ENCODE measurements at regions not wholly inside any gene's neighbourhood (a gene's known extent, or its start where the extent isn't known, plus 50 kb on each side); places are given as distances from the start of the nearest gene placed in this dataset.
"Not testable (repeated sequence)": the region's sequence is repeated elsewhere in the genome, so short reads cannot be mapped to it uniquely, and the experiment has no call there.

- DNase-seq: no peak
Measured at GRCh38 chr14:96688629-96689028, 108.6 kb upstream of the VRK1 start.

- no peak for DNase-seq
Measured at GRCh38 chr14:96690713-96691383, 106.3 kb upstream of the VRK1 start.

- DNase-seq: no peak
Measured at GRCh38 chr14:96693252-96693820, 103.8 kb upstream of the VRK1 start.

- no peak for DNase-seq
Measured at GRCh38 chr14:96693987-96694386, 103.2 kb upstream of the VRK1 start.

- peak; percentile 15 for DNase-seq
Measured at GRCh38 chr14:96698960-96699539, 98.1 kb upstream of the VRK1 start.

- DNase-seq: no peak
Measured at GRCh38 chr14:96699666-96700065, 97.5 kb upstream of the VRK1 start.

- no peak for DNase-seq
Measured at GRCh38 chr14:96702831-96703230, 94.4 kb upstream of the VRK1 start.

- DNase-seq: no peak
Measured at GRCh38 chr14:96705422-96706092, 91.6 kb upstream of the VRK1 start.

- no peak for DNase-seq
Measured at GRCh38 chr14:96706893-96707292, 90.3 kb upstream of the VRK1 start.

- peak; percentile 21 for DNase-seq
Measured at GRCh38 chr14:96710060-96710666, 87.0 kb upstream of the VRK1 start.

GRCh38 chr14:96711559-96712267 is 85.5 kb upstream of the VRK1 start:
- DNase-seq: no peak

- no peak for DNase-seq
Measured at GRCh38 chr14:96713426-96713825, 83.8 kb upstream of the VRK1 start.

GRCh38 chr14:96714537-96714936 is 82.6 kb upstream of the VRK1 start:
- DNase-seq: not testable (repeated sequence)

GRCh38 chr14:96717116-96717515 is 80.1 kb upstream of the VRK1 start:
- DNase-seq: no peak

GRCh38 chr14:96718407-96718806 is 78.8 kb upstream of the VRK1 start:
- DNase-seq: no peak

- not testable (repeated sequence) for DNase-seq
Measured at GRCh38 chr14:96720702-96721101, 76.5 kb upstream of the VRK1 start.

GRCh38 chr14:96722736-96723135 is 74.4 kb upstream of the VRK1 start:
- no peak for DNase-seq

GRCh38 chr14:96723946-96724345 is 73.2 kb upstream of the VRK1 start:
- no peak for DNase-seq

GRCh38 chr14:96725232-96725631 is 72.0 kb upstream of the VRK1 start:
- DNase-seq: no peak

- DNase-seq: no peak
Measured at GRCh38 chr14:96727073-96727472, 70.1 kb upstream of the VRK1 start.

- DNase-seq: no peak
Measured at GRCh38 chr14:96727491-96727890, 69.7 kb upstream of the VRK1 start.

GRCh38 chr14:96727980-96728717 is 69.0 kb upstream of the VRK1 start:
- DNase-seq: no peak
